CD14-positive monocyte (primary cell): ENCODE measurements at regions not wholly inside any gene's neighbourhood (a gene's known extent, or its start where the extent isn't known, plus 50 kb on each side); places are given as distances from the start of the nearest gene placed in this dataset.

ENCODE experiments used
- DNase-seq, 3 donors: peaks; one replicate each; pipeline ENCODE4 v3.0.0-alpha.2; 2011 to 2022
- H2AFZ ChIP-seq: 2 replicates; pipeline ENCODE4 v1.6.0; 2012; ENCODE audit warnings: mild to moderate bottlenecking, low read depth, low read length, inconsistent platforms; ENCODE audit not compliant: insufficient read depth, poor library complexity, severe bottlenecking
- H3K27ac ChIP-seq, 2 donors: 1 replicate in 1 of 2; 2 replicates in 1 of 2; pipeline ENCODE4 v1.5.1; 2012 to 2013; ENCODE audit warnings: low read length in 2 of 2, control low read depth in 1 of 2, inconsistent platforms in 1 of 2, low read depth in 1 of 2, mild to moderate bottlenecking in 1 of 2
- H3K27me3 ChIP-seq, 2 donors: one replicate each; pipeline versions ENCODE4 v1.6.0 to v1.6.1; 2011 to 2013; ENCODE audit warnings: low read length in 2 of 2; ENCODE audit not compliant: control insufficient read depth in 2 of 2, insufficient read depth in 2 of 2
- H3K36me3 ChIP-seq, 2 donors: replicated peaks in 1 of 2; 1 replicate in 1 of 2; 2 replicates in 1 of 2; pipeline versions ENCODE4 v1.5.1 to v1.6.1; 2012 to 2013; ENCODE audit warnings: low read length in 2 of 2, control low read depth in 1 of 2, inconsistent platforms in 1 of 2, mild to moderate bottlenecking in 1 of 2; ENCODE audit not compliant: insufficient read depth in 2 of 2, control insufficient read depth in 1 of 2
- H3K4me1 ChIP-seq, 2 donors: 1 replicate in 1 of 2; 2 replicates in 1 of 2; pipeline versions ENCODE4 v1.5.1 to v1.6.1; 2012 to 2013; ENCODE audit warnings: low read length in 2 of 2, control low read depth in 1 of 2, inconsistent platforms in 1 of 2, mild to moderate bottlenecking in 1 of 2, moderate library complexity in 1 of 2; ENCODE audit not compliant: insufficient read depth in 2 of 2, control insufficient read depth in 1 of 2
- H3K4me2 ChIP-seq: replicated peaks from 2 replicates; pipeline ENCODE3; 2012; ENCODE audit warnings: low read length, moderate library complexity, mild to moderate bottlenecking; ENCODE audit not compliant: poor library complexity, severe bottlenecking; ENCODE audit errors: extremely low read depth
- H3K4me3 ChIP-seq, 3 experiments: fragments of 200-600 bp in 1 of 3; sonication (generic) in 1 of 3; replicated peaks in 1 of 3; 1 replicate in 2 of 3; 2 replicates in 1 of 3; pipeline ENCODE4 v1.5.1; 2011 to 2013; ENCODE audit warnings: low read length in 3 of 3, mild to moderate bottlenecking in 3 of 3, control low read depth in 2 of 3, low read depth in 2 of 3, inconsistent platforms in 1 of 3, moderate library complexity in 1 of 3
- H3K79me2 ChIP-seq: 2 replicates; pipeline ENCODE4 v1.6.0; 2012; ENCODE audit warnings: mild to moderate bottlenecking, control low read depth, inconsistent platforms, low read length, moderate library complexity; ENCODE audit not compliant: insufficient read depth
- H3K9ac ChIP-seq: 2 replicates; pipeline ENCODE4 v1.6.0; 2017; ENCODE audit warnings: low read length, mild to moderate bottlenecking; ENCODE audit not compliant: insufficient read depth, poor library complexity, severe bottlenecking
- H3K9me3 ChIP-seq, 2 donors: replicated peaks in 1 of 2; 1 replicate in 1 of 2; 2 replicates in 1 of 2; pipeline versions ENCODE4 v1.5.1 to v1.6.1; 2012 to 2013; ENCODE audit warnings: low read length in 2 of 2, control low read depth in 1 of 2; ENCODE audit not compliant: control insufficient read depth in 1 of 2, insufficient read depth in 1 of 2
- H4K20me1 ChIP-seq: 2 replicates; pipeline ENCODE4 v1.6.0; 2012; ENCODE audit warnings: mild to moderate bottlenecking, low read length, control low read depth, moderate library complexity; ENCODE audit not compliant: insufficient read depth
- H3K27ac Mint-ChIP-seq, 7 donors: one replicate each; pipeline ENCODE4 v1.8.0; 2020; ENCODE audit warnings: mild to moderate bottlenecking in 7 of 7, mixed read lengths in 7 of 7, moderate library complexity in 6 of 7, inconsistent platforms in 2 of 7
- H3K27me3 Mint-ChIP-seq, 3 donors: one replicate each; pipeline ENCODE4 v1.8.0; 2021 to 2022; ENCODE audit warnings: low read depth in 3 of 3, mild to moderate bottlenecking in 3 of 3, mixed read lengths in 3 of 3, moderate library complexity in 3 of 3, inconsistent platforms in 1 of 3
- H3K36me3 Mint-ChIP-seq, 2 donors: one replicate each; pipeline ENCODE4 v1.8.0; 2020; ENCODE audit warnings: mixed read lengths in 2 of 2, inconsistent platforms in 1 of 2, mild to moderate bottlenecking in 1 of 2
- H3K4me1 Mint-ChIP-seq: one replicate; pipeline ENCODE4 v1.8.0; 2020; ENCODE audit warnings: mild to moderate bottlenecking, mixed read lengths
- H3K4me3 Mint-ChIP-seq, 2 donors: one replicate each; pipeline ENCODE4 v1.8.0; 2020; ENCODE audit warnings: mild to moderate bottlenecking in 2 of 2, mixed read lengths in 2 of 2, moderate library complexity in 1 of 2
- H3K9me3 Mint-ChIP-seq, 7 donors: one replicate each; pipeline ENCODE4 v1.8.0; 2020 to 2022; ENCODE audit warnings: mixed read lengths in 7 of 7, mild to moderate bottlenecking in 6 of 7, moderate library complexity in 6 of 7, inconsistent platforms in 2 of 7
- WGBS: methylation state at CpG from one replicate; pipeline ENCODE4 v1.1.5; 2013; ENCODE audit warnings: missing lambda C conversion rate; ENCODE audit not compliant: insufficient coverage; 5-methylcytosine and 5-hydroxymethylcytosine counted together
- intact Hi-C, 2 donors: fragments of 100-400 bp; cut with micrococcal nuclease; formaldehyde crosslinking; loops; one replicate each; pipeline versions ENCODE4 v1.15.0 to v1.15.1; 2023
- TF ChIP-seq, protein P1 (sequence below): fragments of 200-600 bp; IDR thresholded peaks from one replicate; pipeline ENCODE4 v1.8.0; 2022; ENCODE audit warnings: antibody characterized with exemption, mild to moderate bottlenecking

DNA sequence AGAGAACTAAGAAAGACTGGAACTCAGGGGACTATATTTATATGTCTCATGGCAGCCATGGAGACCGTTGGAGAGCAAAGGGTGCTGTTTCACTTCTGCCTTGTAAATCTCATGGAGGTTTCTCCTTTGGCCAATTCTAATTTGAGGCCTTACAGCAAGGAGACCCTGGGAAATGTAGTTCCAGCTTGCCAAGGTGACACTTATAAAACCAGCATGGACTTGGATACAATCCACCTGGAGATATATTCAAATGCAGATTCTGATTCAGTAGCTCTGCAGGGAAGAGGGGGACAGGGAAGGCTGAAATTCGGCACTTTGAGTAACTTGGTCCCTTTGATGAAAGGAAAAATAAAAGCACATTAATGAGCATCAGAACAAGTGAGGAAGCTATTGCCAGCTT lies 90.0 kb downstream of the OXGR1 start:
- Histone ChIP-seq H3K79me2 (no peaks in the 10 kb centered on the region), H3K27me3 (no peaks in the 10 kb centered on the region), H3K27ac (no peak overlapping the region), H4K20me1 (no peaks in the 10 kb centered on the region), H3K4me1 (no peaks in the 10 kb centered on the region), H3K4me3 (no peak overlapping the region), H3K9me3 (no peaks in the 10 kb centered on the region), H2AFZ (no peak overlapping the region), H3K9ac (no peak overlapping the region), H3K4me2 (no peak overlapping the region), H3K36me3 (no peaks in the 10 kb centered on the region)
- Mint-ChIP-seq H3K4me3 (no peak overlapping the region), H3K9me3 (peaks cover 0 to 6% (median 2%) of the 10 kb centered on the region in 7 donors), H3K27me3 (peaks cover 0 to 2% (median 0%) of the 10 kb centered on the region in 3 donors), H3K4me1 (no peaks in the 10 kb centered on the region), H3K36me3 (no peaks in the 10 kb centered on the region), H3K27ac (no peak overlapping the region)
- WGBS, result 80% methylated on average over 1 of the region's 2 CpGs
- TF ChIP-seq, protein P1, sequence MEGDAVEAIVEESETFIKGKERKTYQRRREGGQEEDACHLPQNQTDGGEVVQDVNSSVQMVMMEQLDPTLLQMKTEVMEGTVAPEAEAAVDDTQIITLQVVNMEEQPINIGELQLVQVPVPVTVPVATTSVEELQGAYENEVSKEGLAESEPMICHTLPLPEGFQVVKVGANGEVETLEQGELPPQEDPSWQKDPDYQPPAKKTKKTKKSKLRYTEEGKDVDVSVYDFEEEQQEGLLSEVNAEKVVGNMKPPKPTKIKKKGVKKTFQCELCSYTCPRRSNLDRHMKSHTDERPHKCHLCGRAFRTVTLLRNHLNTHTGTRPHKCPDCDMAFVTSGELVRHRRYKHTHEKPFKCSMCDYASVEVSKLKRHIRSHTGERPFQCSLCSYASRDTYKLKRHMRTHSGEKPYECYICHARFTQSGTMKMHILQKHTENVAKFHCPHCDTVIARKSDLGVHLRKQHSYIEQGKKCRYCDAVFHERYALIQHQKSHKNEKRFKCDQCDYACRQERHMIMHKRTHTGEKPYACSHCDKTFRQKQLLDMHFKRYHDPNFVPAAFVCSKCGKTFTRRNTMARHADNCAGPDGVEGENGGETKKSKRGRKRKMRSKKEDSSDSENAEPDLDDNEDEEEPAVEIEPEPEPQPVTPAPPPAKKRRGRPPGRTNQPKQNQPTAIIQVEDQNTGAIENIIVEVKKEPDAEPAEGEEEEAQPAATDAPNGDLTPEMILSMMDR, result no peak
- DNase-seq, result no peak
- intact Hi-C loops, result no loop called here

DNA sequence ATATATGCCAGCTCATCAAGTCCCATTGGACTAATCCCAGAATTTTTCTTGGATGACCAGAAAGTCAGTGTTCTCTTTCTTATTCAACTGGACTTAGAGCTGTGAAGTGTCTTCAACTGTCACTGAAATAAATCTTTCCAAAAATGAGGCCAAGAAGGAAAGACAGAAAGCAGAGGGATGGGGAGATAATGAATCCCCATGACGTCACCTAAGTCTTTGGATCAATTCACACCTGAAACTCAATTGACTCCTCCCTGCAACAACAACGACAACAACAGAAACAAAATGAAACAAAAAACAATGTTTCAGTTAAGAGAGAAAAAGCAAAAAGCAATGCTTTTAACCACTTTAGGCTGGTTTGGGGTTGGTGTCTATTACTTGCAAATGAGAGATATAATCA lies 91.2 kb downstream of the OXGR1 start:
- Mint-ChIP-seq H3K4me3 (no peak overlapping the region), H3K27me3 (peaks cover 0 to 2% (median 0%) of the 10 kb centered on the region in 3 donors), H3K9me3 (peaks cover 0 to 6% (median 2%) of the 10 kb centered on the region in 7 donors), H3K27ac (no peak overlapping the region), H3K36me3 (no peaks in the 10 kb centered on the region), H3K4me1 (no peaks in the 10 kb centered on the region)
- WGBS, result no CpG with 5 or more reads among the region's 2 CpGs
- no peaks in the 10 kb centered on the region for H3K9me3 ChIP-seq
- no peaks in the 10 kb centered on the region for H3K79me2 ChIP-seq
- H3K36me3 ChIP-seq, result no peaks in the 10 kb centered on the region
- DNase-seq, result no peak
- H2AFZ ChIP-seq, result no peak overlapping the region
- H4K20me1 ChIP-seq, result no peaks in the 10 kb centered on the region
- intact Hi-C loops, result no loop called here
- H3K4me1 ChIP-seq, result no peaks in the 10 kb centered on the region
- H3K4me2 ChIP-seq, result no peak overlapping the region
- no peak overlapping the region for H3K4me3 ChIP-seq
- H3K27ac ChIP-seq, result no peak overlapping the region
- TF ChIP-seq, protein P1, result no peak
- H3K27me3 ChIP-seq, result no peaks in the 10 kb centered on the region
- H3K9ac ChIP-seq, result no peak overlapping the region
